HFFc6 (cell line): ENCODE measurements at regions not wholly inside any gene's neighbourhood (a gene's known extent, or its start where the extent isn't known, plus 50 kb on each side); places are given as distances from the start of the nearest gene placed in this dataset.

ENCODE experiments used
- DNase-seq: peaks from one replicate; pipeline ENCODE4 v3.0.0-alpha.2; 2018
- H3K27ac Mint-ChIP-seq: 2 replicates; pipeline ENCODE4 v1.8.0; 2020; ENCODE audit warnings: mild to moderate bottlenecking, mixed read lengths
- H3K27me3 Mint-ChIP-seq: 2 replicates; pipeline ENCODE4 v1.8.0; 2021; ENCODE audit warnings: mild to moderate bottlenecking, moderate library complexity, mixed read lengths; ENCODE audit not compliant: insufficient read depth
- H3K36me3 Mint-ChIP-seq: 2 replicates; pipeline ENCODE4 v1.8.0; 2021; ENCODE audit warnings: low read depth, mixed read lengths
- H3K4me1 Mint-ChIP-seq: 2 replicates; pipeline ENCODE4 v1.8.0; 2020; ENCODE audit warnings: low read depth, mixed read lengths
- H3K4me3 Mint-ChIP-seq: 2 replicates; pipeline ENCODE4 v1.8.0; 2020; ENCODE audit warnings: mild to moderate bottlenecking, moderate library complexity, mixed read lengths
- H3K9me3 Mint-ChIP-seq: 2 replicates; pipeline ENCODE4 v1.8.0; 2020; ENCODE audit warnings: mild to moderate bottlenecking, mixed read lengths
- CTCF ChIP-seq: fragments of 200-600 bp; sonication (generic); IDR thresholded peaks from 2 replicates; pipeline ENCODE4 v1.5.0; 2021; ENCODE audit warnings: antibody characterized with exemption, mild to moderate bottlenecking

GRCh38 chr3:104598848-104599511 lies 767.7 kb upstream of the ALCAM start:
- H3K9me3 Mint-ChIP-seq, result no peaks in the 10 kb centered on the region
- no peaks in the 10 kb centered on the region for H3K36me3 Mint-ChIP-seq
- H3K4me1 Mint-ChIP-seq, result peaks cover 12% of the 10 kb centered on the region; the same call in 1 of the 2 replicates
- no peak for TF ChIP-seq CTCF
- no peak overlapping the region for H3K27ac Mint-ChIP-seq
- DNase-seq, result no peak
- H3K4me3 Mint-ChIP-seq, result no peak overlapping the region
- no peaks in the 10 kb centered on the region for H3K27me3 Mint-ChIP-seq

GRCh38 chr3:104604326-104605010 lies 762.2 kb upstream of the ALCAM start:
- H3K36me3 Mint-ChIP-seq, result peaks cover 5% of the 10 kb centered on the region; the same call in 1 of the 2 replicates
- H3K4me1 Mint-ChIP-seq, result peaks cover 8% of the 10 kb centered on the region
- TF ChIP-seq CTCF, result peak; percentile 74
- H3K9me3 Mint-ChIP-seq, result no peaks in the 10 kb centered on the region
- peak overlapping the region; percentile 66 for H3K4me3 Mint-ChIP-seq
- peak overlapping the region; percentile 8; the same call in 1 of the 2 replicates for H3K27ac Mint-ChIP-seq
- H3K27me3 Mint-ChIP-seq, result no peaks in the 10 kb centered on the region
- DNase-seq, result peak; percentile 50

GRCh38 chr3:104606812-104607211 lies 759.9 kb upstream of the ALCAM start:
- Mint-ChIP-seq H3K36me3 (peaks cover 5% of the 10 kb centered on the region; the same call in 1 of the 2 replicates), H3K27ac (no peak overlapping the region)

GRCh38 chr3:104610730-104611652 lies 755.7 kb upstream of the ALCAM start:
- peak; percentile 71 for TF ChIP-seq CTCF
- H3K27me3 Mint-ChIP-seq, result no peaks in the 10 kb centered on the region
- H3K9me3 Mint-ChIP-seq, result no peaks in the 10 kb centered on the region
- no peak overlapping the region for H3K4me3 Mint-ChIP-seq
- no peaks in the 10 kb centered on the region for H3K4me1 Mint-ChIP-seq
- peaks cover 5% of the 10 kb centered on the region; the same call in 1 of the 2 replicates for H3K36me3 Mint-ChIP-seq
- DNase-seq, result no peak
- no peak overlapping the region for H3K27ac Mint-ChIP-seq

More at GRCh38 chr3:104606812-104607211, 759.9 kb upstream of the ALCAM start:
- Mint-ChIP-seq H3K4me3 (no peak overlapping the region), H3K4me1 (peaks cover 8% of the 10 kb centered on the region), H3K27me3 (no peaks in the 10 kb centered on the region), H3K9me3 (no peaks in the 10 kb centered on the region)
- no peak for TF ChIP-seq CTCF
- DNase-seq, result no peak

GRCh38 chr3:104612218-104612617 lies 754.5 kb upstream of the ALCAM start:
- Mint-ChIP-seq H3K4me1 (no peaks in the 10 kb centered on the region), H3K27ac (no peak overlapping the region), H3K36me3 (peaks cover 5% of the 10 kb centered on the region; the same call in 1 of the 2 replicates), H3K9me3 (no peaks in the 10 kb centered on the region), H3K27me3 (no peaks in the 10 kb centered on the region), H3K4me3 (no peak overlapping the region)
- no peak for DNase-seq
- TF ChIP-seq CTCF, result no peak
